IPS-18a (cell line): ENCODE measurements at regions not wholly inside any gene's neighbourhood (a gene's known extent, or its start where the extent isn't known, plus 50 kb on each side); places are given as distances from the start of the nearest gene placed in this dataset.

Experiments used
- H3K27ac ChIP-seq: one replicate; pipeline ENCODE4 v1.5.1; 2013; ENCODE audit warnings: low read length
- H3K27me3 ChIP-seq: one replicate; pipeline ENCODE4 v1.6.1; 2013; ENCODE audit warnings: mild to moderate bottlenecking, low read length; ENCODE audit not compliant: control insufficient read depth, insufficient read depth
- H3K36me3 ChIP-seq: one replicate; pipeline ENCODE4 v1.6.1; 2013; ENCODE audit warnings: low read depth, low read length; ENCODE audit not compliant: control insufficient read depth
- H3K4me1 ChIP-seq: one replicate; pipeline ENCODE4 v1.6.1; 2013; ENCODE audit warnings: low read depth, low read length; ENCODE audit not compliant: control insufficient read depth
- H3K4me3 ChIP-seq: one replicate; pipeline ENCODE4 v1.5.1; 2013; ENCODE audit warnings: low read length
- H3K9ac ChIP-seq: one replicate; pipeline ENCODE4 v1.6.1; 2013; ENCODE audit warnings: mild to moderate bottlenecking, low read length, moderate library complexity
- H3K9me3 ChIP-seq: one replicate; pipeline ENCODE4 v1.6.1; 2013; ENCODE audit warnings: low read depth, low read length; ENCODE audit not compliant: control insufficient read depth

DNA sequence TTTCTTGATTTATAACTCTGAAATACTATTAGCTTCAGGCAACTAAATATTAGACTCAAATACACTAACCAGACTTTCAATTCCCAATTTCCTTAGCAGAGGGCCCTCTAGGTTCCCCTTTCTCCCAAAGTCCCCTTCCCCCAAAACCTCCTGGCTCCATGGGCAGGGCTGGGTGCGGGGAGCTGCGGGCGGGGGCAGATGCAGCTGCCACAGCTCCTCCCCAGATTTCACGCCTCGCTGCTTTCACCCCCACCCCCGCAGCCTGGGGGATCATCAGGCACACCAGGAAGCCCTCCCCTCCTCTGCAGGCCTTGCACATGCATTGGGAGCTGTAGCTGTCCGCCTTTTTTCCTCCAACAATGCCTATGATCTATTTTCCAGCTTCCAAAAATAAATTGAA is 82.8 kb upstream of the SPATA31C2 start:
- H3K36me3 ChIP-seq = no peaks in the 10 kb centered on the region
- no peaks in the 10 kb centered on the region for H3K27me3 ChIP-seq
- no peak overlapping the region for H3K27ac ChIP-seq
- no peak overlapping the region for H3K4me3 ChIP-seq
- no peak overlapping the region for H3K9ac ChIP-seq
- no peaks in the 10 kb centered on the region for H3K9me3 ChIP-seq
- H3K4me1 ChIP-seq = peaks cover 3% of the 10 kb centered on the region

DNA sequence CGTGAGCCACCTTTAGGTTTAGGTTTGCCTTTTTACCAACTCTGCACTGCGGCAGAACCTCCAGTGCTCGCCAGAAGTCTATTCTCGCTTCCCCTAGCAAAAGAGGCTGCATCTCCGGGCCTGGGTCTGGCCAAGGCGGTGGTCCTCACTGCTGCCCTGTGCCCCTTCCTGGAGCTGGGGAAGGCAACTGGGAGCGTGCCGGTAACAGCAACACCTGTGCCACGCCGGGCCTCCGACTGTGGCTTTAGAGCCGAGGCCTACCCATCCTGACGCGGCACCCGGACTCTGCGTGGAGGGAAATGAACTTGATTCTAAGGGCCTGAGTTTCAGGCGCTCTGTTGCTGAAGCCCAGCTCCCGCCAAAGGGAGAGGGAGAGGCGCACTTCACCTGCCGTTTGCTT is 82.4 kb upstream of the SPATA31C2 start:
- Histone ChIP-seq H3K36me3 (no peaks in the 10 kb centered on the region), H3K27me3 (no peaks in the 10 kb centered on the region), H3K4me1 (peaks cover 3% of the 10 kb centered on the region), H3K9me3 (no peaks in the 10 kb centered on the region), H3K27ac (no peak overlapping the region), H3K4me3 (no peak overlapping the region), H3K9ac (no peak overlapping the region)

- Histone ChIP-seq H3K4me3 (no peak overlapping the region), H3K27me3 (no peaks in the 10 kb centered on the region), H3K9me3 (no peaks in the 10 kb centered on the region), H3K9ac (no peak overlapping the region), H3K4me1 (peaks cover under 1% of the 10 kb centered on the region), H3K27ac (no peak overlapping the region), H3K36me3 (no peaks in the 10 kb centered on the region)
Observed at GRCh38 chr9:88219601-88220000, 81.3 kb upstream of the SPATA31C2 start.

DNA sequence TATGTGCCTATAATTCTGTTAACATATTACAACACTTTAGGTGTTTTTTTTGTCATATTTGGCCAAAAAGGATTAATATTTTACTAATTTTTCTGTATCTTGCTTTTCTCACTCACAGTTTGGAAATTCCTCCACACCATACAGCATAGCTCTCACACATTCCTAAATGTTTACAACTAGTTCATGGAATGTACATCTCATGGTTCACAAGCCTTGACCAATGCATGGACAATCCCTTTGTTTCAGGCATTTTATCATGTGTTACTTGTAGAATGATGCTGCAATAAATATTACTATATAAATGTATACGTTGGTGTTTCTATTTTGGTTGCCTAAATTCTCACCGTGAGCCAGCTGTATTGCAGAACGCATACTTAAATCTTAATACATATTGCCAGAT is 80.5 kb upstream of the SPATA31C2 start:
- Histone ChIP-seq H3K36me3 (no peaks in the 10 kb centered on the region), H3K27ac (no peak overlapping the region)

GRCh38 chr9:88216126-88216995 is 78.1 kb upstream of the SPATA31C2 start:
- Histone ChIP-seq H3K4me1 (no peaks in the 10 kb centered on the region), H3K36me3 (no peaks in the 10 kb centered on the region), H3K9ac (no peak overlapping the region), H3K9me3 (peaks cover 4% of the 10 kb centered on the region), H3K27ac (no peak overlapping the region), H3K4me3 (no peak overlapping the region), H3K27me3 (no peaks in the 10 kb centered on the region)

More for the DNA sequence above, 80.5 kb upstream of the SPATA31C2 start:
- H3K9ac ChIP-seq = no peak overlapping the region
- H3K4me3 ChIP-seq = no peak overlapping the region
- H3K4me1 ChIP-seq = no peaks in the 10 kb centered on the region
- H3K27me3 ChIP-seq = no peaks in the 10 kb centered on the region
- peaks cover under 1% of the 10 kb centered on the region for H3K9me3 ChIP-seq

GRCh38 chr9:88215196-88216125 is 77.2 kb upstream of the SPATA31C2 start:
- no peaks in the 10 kb centered on the region for H3K36me3 ChIP-seq
- H3K27me3 ChIP-seq = no peaks in the 10 kb centered on the region
- H3K27ac ChIP-seq = no peak overlapping the region
- H3K4me1 ChIP-seq = no peaks in the 10 kb centered on the region
- no peak overlapping the region for H3K9ac ChIP-seq
- no peak overlapping the region for H3K4me3 ChIP-seq
- peaks cover 4% of the 10 kb centered on the region for H3K9me3 ChIP-seq

DNA sequence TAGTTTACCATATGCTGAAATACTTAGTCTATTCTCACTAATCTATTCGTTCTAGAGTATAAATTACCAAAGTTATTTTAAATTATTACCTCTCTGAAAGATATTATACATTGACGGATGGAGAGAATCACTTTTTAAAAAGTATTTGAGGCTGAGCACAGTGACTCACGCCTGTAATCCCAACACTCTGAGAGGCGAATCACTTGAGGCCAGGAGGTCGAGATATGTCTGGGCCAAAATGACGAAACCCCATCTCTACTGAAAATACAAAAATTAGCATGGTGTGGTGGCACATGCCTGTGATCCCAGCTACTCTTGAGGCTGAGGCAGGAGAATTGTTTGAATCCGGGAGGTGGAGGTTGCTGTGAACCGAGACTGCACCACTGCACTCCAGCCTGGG is 64.0 kb upstream of the SPATA31C2 start:
- no peaks in the 10 kb centered on the region for H3K9me3 ChIP-seq
- no peak overlapping the region for H3K4me3 ChIP-seq
- no peaks in the 10 kb centered on the region for H3K27me3 ChIP-seq
- peaks cover 13% of the 10 kb centered on the region for H3K4me1 ChIP-seq
- no peaks in the 10 kb centered on the region for H3K36me3 ChIP-seq
- H3K27ac ChIP-seq = no peak overlapping the region
- H3K9ac ChIP-seq = no peak overlapping the region

- no peak overlapping the region for H3K4me3 ChIP-seq
Observed at GRCh38 chr9:88198341-88198807, 60.1 kb upstream of the SPATA31C2 start.

DNA sequence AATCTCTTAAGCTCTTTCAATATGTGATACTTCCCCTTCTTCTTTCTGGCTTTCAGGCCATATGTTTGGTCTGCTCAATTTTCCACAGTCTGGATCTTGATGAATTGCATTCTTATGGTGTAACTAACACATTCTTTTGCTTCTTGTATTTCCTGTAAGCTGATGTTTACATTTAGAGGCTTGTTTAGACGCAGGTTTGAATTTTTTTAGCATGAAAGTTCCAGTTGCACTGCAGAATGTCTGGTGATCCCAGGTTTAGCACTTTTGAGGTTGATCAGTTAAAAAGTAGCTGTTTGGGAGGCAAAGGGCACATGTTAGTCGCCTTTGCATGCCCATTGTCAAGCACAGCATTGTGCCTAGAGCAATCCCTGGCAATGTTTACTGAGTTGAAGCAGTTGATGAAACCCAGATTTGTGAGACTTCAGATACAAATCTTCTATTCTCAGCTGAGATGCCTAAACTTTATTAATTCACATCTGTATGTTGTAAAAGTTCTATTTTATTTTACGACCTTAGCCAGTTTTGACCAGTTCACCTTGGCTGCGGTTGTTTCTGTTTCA is 59.6 kb upstream of the SPATA31C2 start:
- Histone ChIP-seq H3K27me3 (no peaks in the 10 kb centered on the region), H3K4me3 (no peak overlapping the region), H3K4me1 (peaks cover 19% of the 10 kb centered on the region), H3K9ac (no peak overlapping the region), H3K9me3 (no peaks in the 10 kb centered on the region), H3K36me3 (no peaks in the 10 kb centered on the region), H3K27ac (no peak overlapping the region)

More at GRCh38 chr9:88198341-88198807, 60.1 kb upstream of the SPATA31C2 start:
- Histone ChIP-seq H3K36me3 (no peaks in the 10 kb centered on the region), H3K27ac (no peak overlapping the region), H3K4me1 (peaks cover 19% of the 10 kb centered on the region), H3K27me3 (no peaks in the 10 kb centered on the region), H3K9ac (no peak overlapping the region), H3K9me3 (no peaks in the 10 kb centered on the region)

GRCh38 chr9:88197016-88197415 is 58.7 kb upstream of the SPATA31C2 start:
- Histone ChIP-seq H3K9me3 (no peaks in the 10 kb centered on the region), H3K4me1 (peaks cover 19% of the 10 kb centered on the region), H3K4me3 (no peak overlapping the region), H3K36me3 (no peaks in the 10 kb centered on the region), H3K27ac (no peak overlapping the region), H3K9ac (no peak overlapping the region), H3K27me3 (no peaks in the 10 kb centered on the region)

DNA sequence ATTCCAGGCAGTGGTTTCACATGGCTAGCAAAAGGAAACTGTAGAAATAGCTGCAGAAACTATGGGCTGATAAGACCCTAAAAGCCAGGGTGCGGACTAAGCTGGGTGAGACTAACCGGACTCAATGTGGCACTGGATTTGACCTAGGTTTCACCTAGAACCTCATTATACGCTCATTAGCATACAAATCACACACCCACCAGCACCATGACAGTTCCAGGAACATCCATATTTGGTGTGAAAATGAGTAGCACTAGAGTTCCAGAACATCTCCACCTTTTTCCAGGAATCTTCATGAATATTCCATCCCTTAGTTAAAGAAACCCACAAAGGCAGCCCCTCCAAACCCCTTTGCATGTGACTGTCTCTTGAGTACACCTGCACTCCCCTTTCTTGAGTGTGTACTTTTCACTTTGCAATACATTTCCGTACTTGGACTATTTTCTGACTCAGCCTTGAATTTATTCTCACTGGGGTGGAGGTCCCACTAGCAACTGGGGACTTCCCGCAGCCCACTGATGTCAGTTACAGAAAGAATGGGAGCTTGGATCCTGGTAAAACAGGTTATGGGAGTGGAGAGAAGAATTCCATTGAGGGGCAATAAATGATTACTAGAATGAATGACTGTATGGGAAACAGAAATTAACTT is 58.0 kb upstream of the SPATA31C2 start:
- no peaks in the 10 kb centered on the region for H3K36me3 ChIP-seq
- H3K4me3 ChIP-seq = no peak overlapping the region
- H3K9me3 ChIP-seq = no peaks in the 10 kb centered on the region
- H3K9ac ChIP-seq = no peak overlapping the region
- H3K27ac ChIP-seq = no peak overlapping the region
- peaks cover 19% of the 10 kb centered on the region for H3K4me1 ChIP-seq
- H3K27me3 ChIP-seq = no peaks in the 10 kb centered on the region
